ENCODE measurements at regions not wholly inside any gene's neighbourhood (a gene's known extent, or its start where the extent isn't known, plus 50 kb on each side); places are given as distances from the start of the nearest gene placed in this dataset.

- TF ChIP-seq, protein P1, sequence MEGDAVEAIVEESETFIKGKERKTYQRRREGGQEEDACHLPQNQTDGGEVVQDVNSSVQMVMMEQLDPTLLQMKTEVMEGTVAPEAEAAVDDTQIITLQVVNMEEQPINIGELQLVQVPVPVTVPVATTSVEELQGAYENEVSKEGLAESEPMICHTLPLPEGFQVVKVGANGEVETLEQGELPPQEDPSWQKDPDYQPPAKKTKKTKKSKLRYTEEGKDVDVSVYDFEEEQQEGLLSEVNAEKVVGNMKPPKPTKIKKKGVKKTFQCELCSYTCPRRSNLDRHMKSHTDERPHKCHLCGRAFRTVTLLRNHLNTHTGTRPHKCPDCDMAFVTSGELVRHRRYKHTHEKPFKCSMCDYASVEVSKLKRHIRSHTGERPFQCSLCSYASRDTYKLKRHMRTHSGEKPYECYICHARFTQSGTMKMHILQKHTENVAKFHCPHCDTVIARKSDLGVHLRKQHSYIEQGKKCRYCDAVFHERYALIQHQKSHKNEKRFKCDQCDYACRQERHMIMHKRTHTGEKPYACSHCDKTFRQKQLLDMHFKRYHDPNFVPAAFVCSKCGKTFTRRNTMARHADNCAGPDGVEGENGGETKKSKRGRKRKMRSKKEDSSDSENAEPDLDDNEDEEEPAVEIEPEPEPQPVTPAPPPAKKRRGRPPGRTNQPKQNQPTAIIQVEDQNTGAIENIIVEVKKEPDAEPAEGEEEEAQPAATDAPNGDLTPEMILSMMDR (conservative IDR thresholded peaks at IDR 0.05 in 1 of 2, IDR thresholded peaks at IDR 0.05 in 1 of 2; ENCODE audit: low read depth in 1 of 2, low read length in 2 of 2) = no peak
- TF ChIP-seq EZH2 (IDR thresholded peaks at IDR 0.05; ENCODE audit: low read length, missing control alignments) = no peak
These were observed 170.6 kb upstream of the PWP1 start for GRCh38 chr12:107514887-107515445.

Data from fibroblast of lung (primary cell).